GM13976 (cell line): ENCODE measurements at regions not wholly inside any gene's neighbourhood (a gene's known extent, or its start where the extent isn't known, plus 50 kb on each side); places are given as distances from the start of the nearest gene placed in this dataset.

Experiments used
- DNase-seq: peaks from one replicate; pipeline ENCODE4 v3.0.0; 2012; ENCODE audit warnings: low spot score
- CTCF ChIP-seq: IDR thresholded peaks from 2 replicates; pipeline ENCODE4 v1.5.1; 2012; ENCODE audit warnings: borderline replicate concordance, mild to moderate bottlenecking; ENCODE audit not compliant: insufficient read depth; ENCODE audit errors: extremely low read depth, missing control alignments, control extremely low read depth
- in situ Hi-C: fragments of 300-500 bp; cut with MboI; formaldehyde crosslinking; loops from one replicate; pipeline ENCODE4 v1.12.0; 2022; ENCODE audit warnings: low sequenced_read_pairs, mixed read lengths, inconsistent platforms; ENCODE audit not compliant: unreplicated experiment

GRCh38 chr10:107275806-107276205, 111.3 kb upstream of the SORCS1 start:
- TF ChIP-seq CTCF, result no peak
- no peak for DNase-seq
- in situ Hi-C loops, result no loop called here

- no peak for TF ChIP-seq CTCF
- no peak for DNase-seq
- in situ Hi-C loops, result no loop called here
Measured at GRCh38 chr10:107269626-107270025, 105.1 kb upstream of the SORCS1 start.

GRCh38 chr10:107264742-107265141, 100.2 kb upstream of the SORCS1 start:
- in situ Hi-C loops, result no loop called here
- no peak for TF ChIP-seq CTCF
- DNase-seq, result peak; percentile 4

- no peak for TF ChIP-seq CTCF
- in situ Hi-C loops, result no loop called here
- no peak for DNase-seq
Measured at GRCh38 chr10:107244122-107244521, 79.6 kb upstream of the SORCS1 start.

GRCh38 chr10:107238275-107238674, 73.8 kb upstream of the SORCS1 start:
- no peak for TF ChIP-seq CTCF
- in situ Hi-C loops, result no loop called here
- DNase-seq, result no peak

- in situ Hi-C loops, result no loop called here
- no peak for DNase-seq
- TF ChIP-seq CTCF, result no peak
Measured at GRCh38 chr10:107232013-107232412, 67.5 kb upstream of the SORCS1 start.

GRCh38 chr10:107230887-107231286, 66.4 kb upstream of the SORCS1 start:
- in situ Hi-C loops, result no loop called here
- no peak for DNase-seq
- TF ChIP-seq CTCF, result no peak
